GM18517 (cell line): ENCODE measurements at regions not wholly inside any gene's neighbourhood (a gene's known extent, or its start where the extent isn't known, plus 50 kb on each side); places are given as distances from the start of the nearest gene placed in this dataset.

Experiments
- ATAC-seq: cut with Tn5 transposase; IDR thresholded peaks from one replicate; pipeline ENCODE4 v1.9.1; 2021; ENCODE audit warnings: mild to moderate bottlenecking, moderate library complexity; ENCODE audit not compliant: unreplicated experiment

DNA sequence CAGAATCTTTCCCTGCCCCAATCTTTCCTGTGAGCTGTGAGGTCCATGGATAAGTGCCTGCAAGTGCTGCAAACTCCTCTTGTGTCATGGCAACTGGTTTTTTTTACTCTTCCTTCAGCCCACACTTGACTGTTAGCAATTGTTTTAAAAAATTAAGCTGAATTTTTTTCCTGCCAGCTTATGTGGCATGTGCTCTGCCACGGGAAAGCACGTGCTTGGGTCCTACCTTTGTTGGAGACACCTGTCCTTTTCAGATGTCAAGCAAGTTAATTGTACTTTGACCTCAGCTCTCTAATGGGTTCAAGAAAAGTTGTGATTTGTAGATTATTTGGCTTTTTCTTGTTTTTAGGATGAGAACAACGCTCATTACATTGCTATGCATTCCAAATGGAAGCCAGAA, 398.5 kb downstream of the NUF2 start:
- ATAC-seq, result no peak

DNA sequence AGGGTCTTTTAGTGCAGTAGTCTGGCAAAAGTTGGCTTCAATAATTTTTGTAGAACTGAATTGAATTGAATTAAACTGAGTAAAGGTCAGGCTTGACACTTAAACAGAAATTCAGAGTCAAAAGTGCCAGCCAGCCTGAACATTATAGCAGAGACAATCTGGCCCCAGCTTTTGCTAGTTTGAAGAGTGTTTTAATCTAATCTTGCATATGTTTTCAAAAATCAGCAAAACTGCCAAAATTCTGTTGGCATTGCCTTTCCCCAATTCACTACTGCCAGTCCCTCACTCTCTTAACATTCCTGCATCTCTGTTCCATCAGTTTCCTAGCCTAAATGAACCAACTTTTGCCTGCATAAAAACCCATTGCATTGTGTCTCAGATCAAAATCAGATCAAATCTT, 403.8 kb downstream of the NUF2 start:
- no peak for ATAC-seq

- no peak for ATAC-seq
These were observed 408.7 kb downstream of the NUF2 start for GRCh38 chr1:163730411-163730821.

- no peak for ATAC-seq
These were observed 415.5 kb downstream of the NUF2 start for GRCh38 chr1:163737261-163737660.

DNA sequence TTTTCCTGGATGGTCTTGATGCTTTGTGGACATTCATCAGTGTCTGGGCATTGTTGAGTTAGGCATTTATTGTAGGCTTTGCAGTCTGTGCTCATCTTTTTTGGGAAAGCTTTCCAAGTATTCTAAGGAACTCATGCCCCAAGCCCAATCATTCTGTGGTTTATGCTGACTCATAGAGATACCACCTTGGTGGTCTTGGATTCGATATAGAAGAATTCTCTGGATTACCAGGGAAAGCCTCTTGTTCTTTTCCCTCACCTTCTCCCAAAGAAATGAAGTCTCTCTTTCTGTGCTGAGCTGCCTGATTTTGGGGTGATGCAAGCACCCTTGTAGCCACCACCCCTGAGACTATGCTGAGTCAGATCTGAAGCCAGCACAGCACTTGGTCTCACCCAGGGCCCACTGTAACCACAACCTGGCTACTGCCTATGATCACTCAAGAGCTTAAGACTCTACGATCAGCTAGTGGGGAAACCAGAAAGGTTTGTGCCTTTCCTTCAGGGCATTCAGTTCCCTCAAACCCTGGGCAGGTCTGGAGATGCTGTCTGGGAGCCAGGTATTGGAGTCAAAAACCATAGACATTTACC, 422.6 kb downstream of the NUF2 start:
- ATAC-seq, result no peak

GRCh38 chr1:163745204-163745603, 423.4 kb downstream of the NUF2 start:
- no peak for ATAC-seq

- ATAC-seq, result no peak
These were observed 425.5 kb downstream of the NUF2 start for GRCh38 chr1:163747261-163747660.

DNA sequence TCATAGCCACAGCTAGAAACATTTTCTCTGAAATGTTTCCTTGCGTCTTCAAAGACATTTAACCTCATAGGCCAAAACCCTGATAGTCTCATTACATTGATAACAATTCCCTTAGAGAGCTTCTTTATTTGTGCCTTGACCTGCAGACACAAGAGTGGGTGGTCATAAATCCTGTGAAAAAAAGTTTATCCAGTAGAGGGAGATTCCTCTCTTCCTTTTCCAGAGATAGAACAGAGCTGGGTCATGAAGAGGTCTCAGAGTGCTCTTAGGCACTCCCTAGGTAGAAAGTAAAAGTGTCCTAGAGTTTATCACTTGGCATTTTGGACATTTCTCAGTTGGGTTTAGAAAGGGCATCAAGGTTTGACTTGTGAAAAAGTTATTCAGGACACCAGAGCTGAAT, 426.1 kb downstream of the NUF2 start:
- ATAC-seq, result no peak

GRCh38 chr1:163758977-163759670, 437.4 kb downstream of the NUF2 start:
- ATAC-seq, result no peak

DNA sequence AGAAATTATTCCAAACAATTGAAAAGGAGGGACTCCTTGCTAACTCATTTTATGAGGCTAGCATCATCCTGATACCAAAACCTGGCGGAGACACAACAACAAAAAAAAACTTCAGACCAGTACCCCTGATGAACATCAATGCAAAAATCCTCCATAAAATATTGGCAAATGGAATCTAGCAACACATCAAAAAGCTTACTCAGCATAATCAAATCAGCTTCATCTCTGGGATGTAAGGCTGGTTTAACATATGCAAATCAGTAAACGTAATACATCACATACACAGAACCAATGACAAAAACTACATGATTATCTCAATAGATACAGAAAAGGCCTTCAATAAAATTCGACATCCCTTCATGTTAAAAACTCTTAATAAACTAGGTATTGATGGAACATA, 440.1 kb downstream of the NUF2 start:
- no peak for ATAC-seq

- no peak for ATAC-seq
These were observed 444.6 kb downstream of the NUF2 start for GRCh38 chr1:163766257-163766918.

DNA sequence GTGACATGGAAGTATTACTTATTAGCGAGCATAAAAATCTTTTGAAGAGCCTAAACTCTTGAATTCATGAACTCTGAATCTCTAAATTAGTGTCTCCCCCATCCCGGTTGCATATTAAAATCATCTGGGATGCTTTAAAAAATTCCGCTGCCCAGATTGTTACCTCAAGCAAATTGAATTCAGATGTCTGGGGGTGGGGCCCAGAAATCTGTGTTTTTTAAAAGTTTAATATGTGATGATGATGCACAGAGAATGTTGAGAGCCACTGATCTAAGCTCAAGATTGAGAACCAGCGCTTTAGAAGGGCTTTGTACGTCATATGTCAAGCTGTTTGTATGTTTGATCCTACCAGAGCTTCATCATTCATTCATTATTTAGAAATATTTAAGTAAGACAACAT, 446.8 kb downstream of the NUF2 start:
- ATAC-seq, result no peak

DNA sequence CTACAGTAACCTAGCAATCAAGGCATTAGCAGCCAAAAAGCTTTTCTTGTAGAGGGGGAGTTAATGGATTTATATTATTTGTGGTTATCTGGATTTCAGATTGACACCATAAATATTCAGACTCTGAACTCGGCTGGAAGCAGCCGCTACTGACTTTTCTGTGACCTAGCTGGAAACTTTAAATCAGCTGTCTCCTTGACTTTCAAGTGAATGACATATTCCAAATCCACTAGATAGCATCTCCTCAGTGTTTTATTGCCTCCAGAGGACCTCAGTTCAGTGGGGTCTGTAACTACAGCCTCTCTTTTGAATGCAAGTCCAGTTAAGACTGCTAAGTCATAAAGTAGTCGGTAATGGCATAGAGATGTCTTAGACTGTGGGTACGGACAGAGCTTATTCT, 448.5 kb downstream of the NUF2 start:
- ATAC-seq, result no peak

DNA sequence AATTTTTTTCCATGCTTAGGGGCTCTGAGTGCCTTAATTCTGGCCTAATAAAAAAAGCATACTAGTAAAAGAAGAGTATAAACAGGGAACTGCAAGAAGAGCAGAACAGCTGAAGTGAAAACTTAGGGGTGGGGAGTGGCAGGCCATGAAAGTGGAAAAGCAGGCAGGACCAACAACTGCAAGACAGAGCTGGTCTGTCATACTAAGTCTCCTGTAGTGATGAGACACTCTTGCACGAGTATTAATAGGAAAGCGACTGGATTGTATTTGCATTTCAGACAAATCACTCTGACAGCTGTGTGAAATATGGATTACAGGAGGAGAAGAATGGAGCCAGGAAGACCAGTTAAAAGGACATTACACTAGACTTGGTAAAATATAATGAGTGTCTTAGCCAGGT, 449.9 kb downstream of the NUF2 start:
- ATAC-seq, result no peak

- no peak for ATAC-seq
These were observed 450.5 kb downstream of the NUF2 start for GRCh38 chr1:163772246-163772645.

DNA sequence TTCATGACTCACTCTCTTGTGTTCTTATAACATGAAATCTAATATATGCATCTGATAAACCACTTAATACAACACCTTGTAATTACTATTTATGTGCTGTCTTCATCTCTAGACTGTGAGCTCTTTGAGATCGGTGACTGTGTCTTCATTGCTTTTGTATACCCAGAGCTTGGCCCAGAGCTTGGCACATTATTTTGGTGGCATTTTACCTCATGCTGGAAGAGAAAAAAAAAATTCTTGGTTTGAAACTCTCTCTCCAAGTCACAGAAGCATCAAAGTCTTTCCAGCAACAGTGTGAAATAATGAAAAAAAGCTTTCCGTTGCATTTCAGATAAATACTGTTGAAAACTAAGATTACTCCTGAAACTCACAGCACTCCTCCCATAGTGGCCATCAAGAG, 451.6 kb downstream of the NUF2 start:
- ATAC-seq, result no peak

DNA sequence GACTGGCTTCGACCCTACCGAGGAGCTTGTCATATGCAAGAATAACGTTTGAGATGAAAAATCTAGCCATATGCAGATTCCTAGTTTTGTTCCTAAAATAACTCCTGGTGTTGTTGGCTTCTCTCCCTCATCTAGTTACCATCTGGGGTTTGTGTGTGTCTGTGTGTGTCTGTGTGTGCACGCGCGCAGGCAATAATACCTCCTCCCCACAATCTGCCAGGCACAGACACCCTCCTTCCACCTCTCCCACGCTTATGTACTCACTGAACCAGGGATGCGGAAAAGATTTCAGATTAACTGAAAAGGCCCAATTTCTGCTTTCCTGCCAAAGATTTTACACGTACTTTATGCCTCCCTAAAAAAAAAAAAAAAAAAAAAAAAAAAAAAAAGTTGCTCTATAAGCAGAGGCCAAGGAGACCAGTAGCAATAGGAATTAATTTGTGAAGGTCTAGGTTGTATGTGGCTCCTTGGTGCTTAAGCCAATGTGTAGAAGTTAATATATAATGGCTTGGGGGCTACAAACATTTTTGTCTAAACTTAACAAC, 452.7 kb downstream of the NUF2 start:
- no peak for ATAC-seq

DNA sequence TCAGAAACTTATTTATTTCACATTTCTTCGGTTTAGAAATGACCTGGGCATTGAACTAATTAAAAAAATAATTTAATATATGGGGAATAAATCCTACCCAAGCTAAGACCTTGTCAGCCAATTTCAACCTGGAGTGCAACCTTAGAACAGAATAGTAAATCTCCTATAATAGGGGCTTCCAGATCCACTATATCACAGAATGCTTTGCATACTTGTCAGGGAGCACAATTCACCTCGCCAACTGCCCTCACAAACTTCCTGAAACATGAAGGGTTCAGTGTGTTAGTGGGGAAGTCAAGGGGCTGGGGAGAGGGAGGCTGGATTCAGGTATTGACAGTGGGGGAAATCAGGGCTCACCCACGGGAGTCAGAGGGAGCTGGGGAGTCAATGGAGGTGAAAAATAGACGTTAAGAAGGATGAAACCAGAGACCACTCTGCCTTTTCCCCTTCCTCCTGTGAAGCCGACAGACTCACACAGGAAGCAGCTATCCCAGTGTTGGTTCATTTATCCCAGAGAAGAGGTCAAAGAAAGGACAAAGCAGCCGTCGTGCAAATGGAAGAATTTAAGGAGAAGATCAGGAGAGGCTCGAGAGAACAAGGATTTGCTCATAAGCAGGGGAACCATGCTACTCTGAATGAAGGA, 453.3 kb downstream of the NUF2 start:
- ATAC-seq, result no peak

- ATAC-seq, result no peak
These were observed 455.5 kb downstream of the NUF2 start for GRCh38 chr1:163777205-163777604.

DNA sequence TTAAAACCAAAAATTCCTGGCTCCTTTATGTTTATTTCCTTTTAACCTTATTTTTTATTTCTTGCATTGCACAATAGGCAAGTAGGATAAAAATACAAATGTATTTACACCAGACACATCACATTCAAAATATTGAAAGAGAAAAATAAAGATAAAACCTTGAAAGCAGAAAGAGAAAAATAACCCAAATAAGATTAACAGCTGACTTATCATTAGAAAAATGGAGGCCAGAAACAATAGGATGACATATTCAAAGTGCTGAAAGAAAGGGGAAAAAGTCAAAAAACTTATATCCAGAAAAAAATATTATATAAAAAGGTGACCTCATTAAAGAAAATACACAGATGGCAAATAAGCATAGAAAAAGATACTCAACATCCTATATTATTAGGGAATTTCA, 459.4 kb downstream of the NUF2 start:
- no peak for ATAC-seq

DNA sequence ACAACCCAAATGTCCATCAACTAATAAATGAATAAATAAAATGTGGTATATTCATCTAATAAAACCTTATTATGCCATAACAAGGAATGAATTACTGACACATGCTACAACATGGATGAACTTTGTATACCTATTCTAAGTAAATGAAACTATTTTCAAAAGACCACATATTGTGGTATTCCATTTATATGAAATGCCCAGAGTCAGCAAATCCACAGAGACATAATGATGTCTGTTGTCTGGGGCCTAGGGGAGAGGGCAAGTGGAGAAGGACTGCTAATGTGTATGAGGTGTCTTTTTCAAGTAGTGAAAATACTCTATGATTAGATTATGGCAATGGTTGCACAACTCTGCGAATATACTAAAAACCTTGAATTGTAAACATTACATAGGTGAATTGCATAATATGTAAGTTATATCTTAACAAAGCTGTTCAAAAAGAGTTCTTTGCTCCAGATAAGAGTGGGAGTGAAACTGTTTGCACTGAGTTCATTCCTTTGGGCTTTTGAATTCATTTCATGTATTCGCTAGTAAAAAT, 464.2 kb downstream of the NUF2 start:
- no peak for ATAC-seq
